ENCODE measurements at regions not wholly inside any gene's neighbourhood (a gene's known extent, or its start where the extent isn't known, plus 50 kb on each side); places are given as distances from the start of the nearest gene placed in this dataset.

GRCh38 chr10:117698809-117699208, 156.3 kb downstream of the EMX2 start:
- no peak for TF ChIP-seq CTCF (conservative IDR thresholded peaks at IDR 0.05; ENCODE audit: low read depth, low read length)
- DNase-seq (ENCODE audit: low read depth), result no peak
- no peak overlapping the region for H3K4me3 ChIP-seq (ENCODE audit: low read length)

- no peak overlapping the region for H3K4me3 ChIP-seq (ENCODE audit: low read length)
- no peak for DNase-seq (ENCODE audit: low read depth)
- TF ChIP-seq CTCF (conservative IDR thresholded peaks at IDR 0.05; ENCODE audit: low read depth, low read length), result no peak
These were observed 157.0 kb downstream of the EMX2 start for GRCh38 chr10:117699436-117700075.

GRCh38 chr10:117710181-117710798, 167.7 kb downstream of the EMX2 start:
- no peak for TF ChIP-seq CTCF (conservative IDR thresholded peaks at IDR 0.05; ENCODE audit: low read depth, low read length)
- no peak for DNase-seq (ENCODE audit: low read depth)
- no peak overlapping the region for H3K4me3 ChIP-seq (ENCODE audit: low read length)

- no peak for TF ChIP-seq CTCF (conservative IDR thresholded peaks at IDR 0.05; ENCODE audit: low read depth, low read length)
- no peak for DNase-seq (ENCODE audit: low read depth)
- H3K4me3 ChIP-seq (ENCODE audit: low read length), result no peak overlapping the region
These were observed 174.3 kb downstream of the EMX2 start for GRCh38 chr10:117716889-117717288.

GRCh38 chr10:117718986-117719920, 176.7 kb downstream of the EMX2 start:
- no peak overlapping the region for H3K4me3 ChIP-seq (ENCODE audit: low read length)
- DNase-seq (ENCODE audit: low read depth), result no peak
- TF ChIP-seq CTCF (conservative IDR thresholded peaks at IDR 0.05; ENCODE audit: low read depth, low read length), result no peak

GRCh38 chr10:117720931-117721835, 178.6 kb downstream of the EMX2 start:
- no peak for DNase-seq (ENCODE audit: low read depth)

More at GRCh38 chr10:117720931-117721835, 178.6 kb downstream of the EMX2 start:
- H3K4me3 ChIP-seq (ENCODE audit: low read length), result no peak overlapping the region
- TF ChIP-seq CTCF (conservative IDR thresholded peaks at IDR 0.05; ENCODE audit: low read depth, low read length), result no peak

Data from retinal pigment epithelial cell (primary cell).